A549 (cell line): ENCODE measurements at regions not wholly inside any gene's neighbourhood (a gene's known extent, or its start where the extent isn't known, plus 50 kb on each side); places are given as distances from the start of the nearest gene placed in this dataset.

Experiments
- ESRRA ChIP-seq: fragments of 150-350 bp; IDR thresholded peaks from 2 replicates; pipeline ENCODE4 v1.6.1; 2014; ENCODE audit warnings: mild to moderate bottlenecking, low read length, borderline replicate concordance
- MAFK ChIP-seq: fragments of 450-650 bp; IDR thresholded peaks from 2 replicates; pipeline ENCODE4 v1.6.1; 2014; ENCODE audit not compliant: partially characterized antibody
- POLR2A ChIP-seq: IDR thresholded peaks from 2 replicates; pipeline ENCODE4 v1.6.1; 2012; ENCODE audit warnings: mild to moderate bottlenecking, low read length
- SMC3 ChIP-seq: fragments of >200 bp; sonication (Bioruptor Twin); formaldehyde crosslinking; IDR thresholded peaks from 3 replicates; pipeline ENCODE4 v1.6.1; 2018; ENCODE audit warnings: inconsistent platforms
- TF ChIP-seq, protein P1 (sequence below): fragments of >200 bp; sonication (Bioruptor Twin); formaldehyde crosslinking; IDR thresholded peaks from 3 replicates; pipeline ENCODE4 v1.5.1; 2016
- TF ChIP-seq, protein P2 (sequence below): fragments of 150-350 bp; IDR thresholded peaks from 2 replicates; pipeline ENCODE4 v1.6.1; 2014; ENCODE audit warnings: low read depth, mild to moderate bottlenecking, low read length

DNA sequence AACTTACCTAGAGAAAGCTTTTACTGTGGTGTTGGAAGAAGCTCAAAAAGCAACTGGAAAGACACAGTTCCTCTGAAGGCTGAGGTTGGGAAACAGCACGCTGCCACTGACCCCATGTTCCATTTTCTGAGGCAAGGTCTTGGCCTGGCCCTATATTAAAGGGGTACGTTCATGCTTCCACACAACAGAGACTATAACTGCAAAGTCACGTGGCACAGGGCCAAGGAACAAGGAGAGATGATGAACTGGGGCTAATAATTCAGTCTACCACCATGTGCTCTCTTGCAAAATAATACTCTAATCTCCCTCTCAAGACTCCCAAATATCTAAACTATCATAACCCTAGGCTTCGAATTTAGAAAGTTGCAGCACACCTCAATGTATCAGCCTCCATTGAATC, 381.6 kb downstream of the DSEL start:
- TF ChIP-seq, protein P1, sequence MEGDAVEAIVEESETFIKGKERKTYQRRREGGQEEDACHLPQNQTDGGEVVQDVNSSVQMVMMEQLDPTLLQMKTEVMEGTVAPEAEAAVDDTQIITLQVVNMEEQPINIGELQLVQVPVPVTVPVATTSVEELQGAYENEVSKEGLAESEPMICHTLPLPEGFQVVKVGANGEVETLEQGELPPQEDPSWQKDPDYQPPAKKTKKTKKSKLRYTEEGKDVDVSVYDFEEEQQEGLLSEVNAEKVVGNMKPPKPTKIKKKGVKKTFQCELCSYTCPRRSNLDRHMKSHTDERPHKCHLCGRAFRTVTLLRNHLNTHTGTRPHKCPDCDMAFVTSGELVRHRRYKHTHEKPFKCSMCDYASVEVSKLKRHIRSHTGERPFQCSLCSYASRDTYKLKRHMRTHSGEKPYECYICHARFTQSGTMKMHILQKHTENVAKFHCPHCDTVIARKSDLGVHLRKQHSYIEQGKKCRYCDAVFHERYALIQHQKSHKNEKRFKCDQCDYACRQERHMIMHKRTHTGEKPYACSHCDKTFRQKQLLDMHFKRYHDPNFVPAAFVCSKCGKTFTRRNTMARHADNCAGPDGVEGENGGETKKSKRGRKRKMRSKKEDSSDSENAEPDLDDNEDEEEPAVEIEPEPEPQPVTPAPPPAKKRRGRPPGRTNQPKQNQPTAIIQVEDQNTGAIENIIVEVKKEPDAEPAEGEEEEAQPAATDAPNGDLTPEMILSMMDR: no peak
- TF ChIP-seq POLR2A: no peak
- TF ChIP-seq, protein P2, sequence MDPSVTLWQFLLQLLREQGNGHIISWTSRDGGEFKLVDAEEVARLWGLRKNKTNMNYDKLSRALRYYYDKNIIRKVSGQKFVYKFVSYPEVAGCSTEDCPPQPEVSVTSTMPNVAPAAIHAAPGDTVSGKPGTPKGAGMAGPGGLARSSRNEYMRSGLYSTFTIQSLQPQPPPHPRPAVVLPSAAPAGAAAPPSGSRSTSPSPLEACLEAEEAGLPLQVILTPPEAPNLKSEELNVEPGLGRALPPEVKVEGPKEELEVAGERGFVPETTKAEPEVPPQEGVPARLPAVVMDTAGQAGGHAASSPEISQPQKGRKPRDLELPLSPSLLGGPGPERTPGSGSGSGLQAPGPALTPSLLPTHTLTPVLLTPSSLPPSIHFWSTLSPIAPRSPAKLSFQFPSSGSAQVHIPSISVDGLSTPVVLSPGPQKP: no peak
- TF ChIP-seq ESRRA: no peak
- no peak for TF ChIP-seq MAFK
- TF ChIP-seq SMC3: no peak
